Activated naive CD4-positive, alpha-beta T cell treated with Interleukin-2 at 50 U/mL for 16 hours (primary cell): ENCODE measurements at regions not wholly inside any gene's neighbourhood (a gene's known extent, or its start where the extent isn't known, plus 50 kb on each side); places are given as distances from the start of the nearest gene placed in this dataset.

Experiments used
- DNase-seq: peaks from one replicate; pipeline ENCODE4 v3.0.0-alpha.2; 2020

- DNase-seq: no peak
Observed at GRCh38 chr10:36194276-36194675, 552.2 kb upstream of the FZD8 start.

- DNase-seq: no peak
Observed at GRCh38 chr10:36191009-36191408, 548.9 kb upstream of the FZD8 start.

- DNase-seq: no peak
Observed at GRCh38 chr10:36188461-36188860, 546.4 kb upstream of the FZD8 start.

- DNase-seq: no peak
Observed at GRCh38 chr10:36188080-36188453, 546.0 kb upstream of the FZD8 start.

- no peak for DNase-seq
Observed at GRCh38 chr10:36187380-36188079, 545.4 kb upstream of the FZD8 start.

DNA sequence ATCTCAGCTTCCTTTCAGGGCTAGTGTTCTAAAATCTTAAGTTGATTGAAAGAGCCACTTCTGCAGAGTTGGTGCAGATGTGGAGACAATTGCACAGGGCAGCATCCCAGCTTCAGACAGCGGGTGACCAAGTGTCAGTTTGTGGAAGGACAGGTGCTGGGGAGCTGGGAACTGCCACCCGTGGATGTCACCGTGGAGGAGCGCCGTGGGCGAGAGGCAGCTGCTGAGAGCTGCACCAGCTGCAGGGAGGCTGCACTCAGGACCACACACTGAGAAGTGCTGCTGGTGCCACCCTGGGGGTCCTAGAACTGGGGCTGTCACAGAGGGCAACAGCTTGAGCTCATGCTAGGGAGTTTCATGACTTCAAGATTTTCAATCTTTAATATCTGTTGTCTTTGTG is 543.0 kb upstream of the FZD8 start:
- no peak for DNase-seq

GRCh38 chr10:36183726-36184125 is 541.6 kb upstream of the FZD8 start:
- DNase-seq: no peak

DNA sequence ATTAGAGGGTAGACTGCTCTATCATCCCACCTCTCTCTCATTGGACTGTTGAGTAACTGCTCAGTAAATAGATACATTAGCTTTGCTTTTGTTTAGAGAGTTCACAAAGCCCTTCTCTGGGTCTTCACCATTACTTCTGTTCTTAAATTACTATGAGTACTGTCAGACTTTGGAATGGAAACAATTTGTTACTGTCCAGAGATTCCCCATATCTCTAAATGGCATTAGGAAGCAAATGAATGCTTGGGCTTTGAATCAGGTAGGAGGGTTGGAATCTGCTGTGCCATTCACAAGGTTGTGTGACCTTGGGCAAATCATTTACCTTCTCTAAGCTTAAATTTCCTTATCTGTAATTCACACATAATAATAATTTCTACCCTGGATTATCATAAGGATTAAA is 541.0 kb upstream of the FZD8 start:
- no peak for DNase-seq

- DNase-seq: no peak
Observed at GRCh38 chr10:36182606-36183005, 540.5 kb upstream of the FZD8 start.

DNA sequence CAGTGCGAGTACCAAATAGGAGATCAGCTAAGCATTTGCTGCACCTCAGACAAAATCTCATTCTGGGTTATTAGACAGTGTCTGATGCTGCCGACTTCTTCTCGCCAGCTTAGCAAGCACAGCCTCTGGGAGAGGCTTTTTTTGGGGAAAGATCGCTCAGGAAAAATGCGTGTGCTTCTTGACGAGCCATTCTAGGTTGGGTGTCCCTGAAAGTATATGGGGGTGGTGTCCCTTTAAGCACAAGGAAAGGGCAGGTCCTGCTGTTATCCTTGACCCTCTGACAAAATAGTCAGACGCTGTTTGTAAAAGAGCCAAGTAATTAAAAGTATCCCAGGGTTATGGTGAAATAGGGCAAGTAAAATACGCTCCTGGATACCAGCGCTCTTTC is 540.1 kb upstream of the FZD8 start:
- DNase-seq: no peak

DNA sequence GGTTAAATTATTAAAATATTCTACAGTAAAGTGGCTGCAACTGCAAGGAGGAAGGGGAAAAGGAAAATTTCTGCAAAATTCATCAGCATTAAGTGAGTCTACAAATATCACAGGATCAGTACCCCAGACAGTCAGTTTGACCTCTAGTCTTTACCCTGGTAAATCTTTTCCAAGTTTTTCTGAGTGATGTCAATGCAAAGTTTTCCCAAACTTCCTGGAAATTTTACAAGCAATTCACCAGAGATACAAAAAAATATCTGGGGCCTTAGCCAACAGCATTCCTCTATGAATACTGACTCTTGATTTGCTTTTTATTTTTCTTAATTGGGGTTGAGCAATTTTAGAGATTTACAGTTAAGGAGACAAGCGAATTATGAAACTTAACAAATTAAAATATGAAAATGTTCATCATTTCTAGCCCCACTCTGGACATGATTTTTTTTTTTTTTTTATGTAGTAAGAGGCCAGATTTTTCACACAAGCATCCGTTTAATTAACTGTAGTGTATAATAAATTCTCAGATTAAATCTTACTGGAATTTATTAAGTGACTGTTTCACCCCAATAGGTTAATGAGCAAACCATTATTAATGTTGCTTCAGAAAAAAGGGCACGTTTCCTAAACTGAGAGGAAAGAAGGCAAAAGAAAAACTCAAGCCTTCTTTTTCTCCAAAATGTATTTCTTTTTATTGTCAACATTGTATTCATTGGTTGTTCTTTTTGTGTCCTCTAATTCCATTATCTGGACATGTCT is 539.5 kb upstream of the FZD8 start:
- no peak for DNase-seq

DNA sequence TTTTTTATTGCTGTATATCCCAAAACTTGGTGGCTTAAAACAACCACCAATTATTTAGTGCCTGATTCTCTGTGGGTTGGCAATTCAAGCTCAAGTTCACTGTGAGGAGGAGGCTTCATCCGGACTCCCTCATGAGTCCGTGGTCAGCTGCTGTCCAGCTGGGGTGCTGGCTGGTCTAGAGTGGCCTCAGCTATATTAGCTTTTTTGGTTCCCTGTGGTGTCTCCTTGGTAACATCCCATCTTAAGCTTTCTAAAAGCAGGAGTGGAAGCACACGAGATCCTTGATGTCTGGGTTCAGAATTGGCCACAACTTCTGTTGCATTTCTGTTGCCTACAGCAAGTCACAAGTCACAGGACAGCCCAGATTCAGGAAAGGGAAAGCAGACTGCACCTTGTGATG is 536.5 kb upstream of the FZD8 start:
- no peak for DNase-seq

- no peak for DNase-seq
Observed at GRCh38 chr10:36177071-36177470, 535.0 kb upstream of the FZD8 start.

DNA sequence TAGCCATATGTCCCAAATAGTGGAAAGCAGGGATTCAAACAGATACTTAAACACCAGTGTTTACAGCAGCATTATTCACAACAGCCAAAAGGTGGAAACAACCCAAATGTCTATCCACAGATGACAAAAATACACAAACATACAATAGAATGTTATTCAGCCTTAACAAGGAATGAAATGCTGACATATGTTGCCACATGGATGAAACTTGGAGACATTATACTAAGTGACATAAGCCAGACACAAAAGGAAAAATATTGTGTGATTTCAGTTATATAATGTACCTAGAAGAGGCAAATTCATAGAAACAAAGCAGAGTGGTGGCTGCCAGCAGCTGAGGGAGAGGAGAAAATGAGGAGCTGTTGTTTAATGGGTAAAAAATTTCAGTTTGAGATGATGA is 533.9 kb upstream of the FZD8 start:
- DNase-seq: no peak

GRCh38 chr10:36173364-36173763 is 531.3 kb upstream of the FZD8 start:
- DNase-seq: no peak

- no peak for DNase-seq
Observed at GRCh38 chr10:36171953-36172940, 530.2 kb upstream of the FZD8 start.

DNA sequence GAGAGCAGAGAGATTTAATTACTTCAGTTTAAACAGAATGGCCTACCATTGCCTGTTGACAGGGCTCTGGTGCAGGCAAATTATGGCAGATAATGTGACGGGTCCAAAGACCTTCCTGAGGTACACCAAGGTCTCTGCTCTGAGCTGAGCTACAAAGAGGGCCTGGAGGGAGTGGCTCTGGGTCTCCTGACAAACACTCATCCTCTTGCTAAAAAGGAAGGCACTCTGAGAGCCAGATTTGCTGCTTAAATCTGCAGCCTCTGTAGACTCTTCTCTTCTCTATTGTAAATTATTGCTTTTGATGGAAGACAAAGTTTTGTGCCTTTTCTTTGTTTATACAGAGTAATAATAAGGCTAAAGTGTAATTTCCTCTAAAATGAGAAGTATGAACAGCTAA is 529.5 kb upstream of the FZD8 start:
- no peak for DNase-seq

- no peak for DNase-seq
Observed at GRCh38 chr10:36170943-36171501, 528.9 kb upstream of the FZD8 start.

- DNase-seq: no peak
Observed at GRCh38 chr10:36170142-36170719, 528.1 kb upstream of the FZD8 start.

DNA sequence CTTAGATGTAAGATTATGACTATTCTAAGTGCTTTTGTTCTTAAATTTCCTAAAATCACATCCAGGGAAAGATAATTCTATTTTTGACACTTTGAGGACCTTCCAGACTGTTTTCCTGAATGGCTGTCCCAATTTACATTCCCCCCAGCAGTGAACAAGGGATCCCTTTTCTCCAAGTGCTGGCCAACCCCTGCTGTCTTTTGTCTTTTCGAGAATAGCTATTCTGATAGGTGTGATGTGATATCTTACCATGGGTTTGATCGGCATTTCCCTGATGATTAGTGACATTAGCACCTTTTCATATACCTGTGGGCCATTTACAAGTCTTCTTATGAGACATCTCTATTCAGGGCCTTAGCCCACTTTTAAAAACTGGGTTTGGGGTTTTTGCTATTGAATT is 526.7 kb upstream of the FZD8 start:
- DNase-seq: no peak

- no peak for DNase-seq
Observed at GRCh38 chr10:36164556-36165504, 522.7 kb upstream of the FZD8 start.

GRCh38 chr10:36163827-36164226 is 521.7 kb upstream of the FZD8 start:
- no peak for DNase-seq
